ENCODE measurements at regions not wholly inside any gene's neighbourhood (a gene's known extent, or its start where the extent isn't known, plus 50 kb on each side); places are given as distances from the start of the nearest gene placed in this dataset.

DNA sequence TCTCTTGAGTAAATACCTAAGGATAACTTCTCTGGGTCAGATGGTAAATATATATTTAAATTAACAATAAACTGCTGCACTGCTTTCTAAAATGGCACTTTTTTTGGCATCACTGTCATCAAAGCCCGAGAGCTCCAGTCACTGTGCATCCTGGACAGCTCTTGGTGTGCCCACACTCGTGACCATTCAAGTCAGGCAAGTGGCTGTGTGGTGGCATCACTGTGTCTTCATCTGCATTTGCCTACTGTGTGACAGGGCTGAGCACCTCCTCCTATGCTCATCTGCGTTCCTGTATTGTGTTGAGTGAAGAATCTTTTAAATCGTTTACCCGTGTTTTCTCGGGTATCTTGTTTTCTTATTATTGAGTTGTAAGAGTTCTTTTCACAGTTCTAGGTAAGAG, 568.1 kb upstream of the SALL3 start:
- Histone ChIP-seq H3K4me3 (ENCODE audit: insufficient read length, low read depth) (no peak overlapping the region), H3K27me3 (ENCODE audit: insufficient read depth, insufficient read length) (no peaks in the 10 kb centered on the region), H3K4me1 (ENCODE audit: insufficient read depth, insufficient read length) (no peaks in the 10 kb centered on the region), H3K9me3 (ENCODE audit: insufficient read depth, low read length) (no peaks in the 10 kb centered on the region), H3K36me3 (ENCODE audit: insufficient read depth, insufficient read length, low read length) (no peaks in the 10 kb centered on the region), H3K9ac (ENCODE audit: insufficient read length, low read depth) (no peak overlapping the region)
- no peak for TF ChIP-seq SUZ12 (IDR thresholded peaks at IDR 0.05; ENCODE audit: extremely low read depth, insufficient read depth, insufficient read length)
- TF ChIP-seq YY1 (IDR thresholded peaks at IDR 0.05; ENCODE audit: insufficient read depth, insufficient read length): no peak
- TF ChIP-seq ZNF274 (IDR thresholded peaks at IDR 0.05; ENCODE audit: low read depth, low read length): no peak
- no peak for DNase-seq (ENCODE audit: low read depth, low spot score)

DNA sequence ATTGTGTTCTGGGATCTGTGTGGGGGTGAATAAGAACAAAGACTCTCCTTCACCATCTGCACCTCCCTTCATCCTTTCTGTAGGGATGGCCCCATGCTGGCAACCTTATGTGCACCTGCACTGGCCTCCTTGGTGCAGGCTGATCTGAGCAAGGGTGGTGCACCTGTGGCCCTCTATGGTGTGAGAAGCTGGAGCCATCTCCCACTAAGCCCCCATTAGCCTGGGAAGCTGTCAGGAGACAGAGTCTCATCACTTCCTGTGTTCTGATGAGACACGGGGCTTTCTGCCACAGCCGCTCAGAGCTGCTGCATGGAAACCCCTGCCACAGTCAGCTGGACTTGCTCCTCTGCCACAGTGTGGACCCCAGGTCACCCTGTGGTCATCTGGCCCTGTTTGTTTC, 565.3 kb upstream of the SALL3 start:
- Histone ChIP-seq H3K9me3 (ENCODE audit: insufficient read depth, low read length) (no peaks in the 10 kb centered on the region), H3K4me1 (ENCODE audit: insufficient read depth, insufficient read length) (no peaks in the 10 kb centered on the region), H3K27me3 (ENCODE audit: insufficient read depth, insufficient read length) (no peaks in the 10 kb centered on the region), H3K9ac (ENCODE audit: insufficient read length, low read depth) (no peak overlapping the region), H3K36me3 (ENCODE audit: insufficient read depth, insufficient read length, low read length) (no peaks in the 10 kb centered on the region), H3K4me3 (ENCODE audit: insufficient read length, low read depth) (no peak overlapping the region)
- DNase-seq (ENCODE audit: low read depth, low spot score): no peak
- no peak for TF ChIP-seq YY1 (IDR thresholded peaks at IDR 0.05; ENCODE audit: insufficient read depth, insufficient read length)
- no peak for TF ChIP-seq ZNF274 (IDR thresholded peaks at IDR 0.05; ENCODE audit: low read depth, low read length)
- no peak for TF ChIP-seq SUZ12 (IDR thresholded peaks at IDR 0.05; ENCODE audit: extremely low read depth, insufficient read depth, insufficient read length)

DNA sequence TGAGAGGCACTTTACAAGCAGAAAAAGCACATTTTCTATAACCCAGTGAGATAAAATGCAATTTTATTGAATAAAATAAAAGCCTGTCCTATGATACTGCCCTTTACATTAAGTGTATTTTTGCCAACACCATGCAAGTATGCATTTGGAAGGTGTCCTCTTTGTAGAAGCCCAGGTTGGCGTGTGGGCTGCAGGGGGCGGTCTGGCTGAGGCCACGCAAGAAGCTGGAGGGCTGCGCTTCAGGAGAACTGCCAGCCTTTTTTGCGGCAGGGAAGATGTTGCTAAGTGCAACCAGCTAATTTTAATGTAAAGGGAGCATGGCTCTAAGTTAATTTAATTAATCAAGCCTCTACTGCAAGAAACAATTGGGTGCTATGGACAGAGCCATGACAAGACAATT, 562.8 kb upstream of the SALL3 start:
- H3K4me3 ChIP-seq (ENCODE audit: insufficient read length, low read depth): no peak overlapping the region
- H3K36me3 ChIP-seq (ENCODE audit: insufficient read depth, insufficient read length, low read length): no peaks in the 10 kb centered on the region
- no peaks in the 10 kb centered on the region for H3K9me3 ChIP-seq (ENCODE audit: insufficient read depth, low read length)
- TF ChIP-seq SUZ12 (IDR thresholded peaks at IDR 0.05; ENCODE audit: extremely low read depth, insufficient read depth, insufficient read length) (no peak), ZNF274 (IDR thresholded peaks at IDR 0.05; ENCODE audit: low read depth, low read length) (no peak), YY1 (IDR thresholded peaks at IDR 0.05; ENCODE audit: insufficient read depth, insufficient read length) (no peak)
- no peak for DNase-seq (ENCODE audit: low read depth, low spot score)
- H3K4me1 ChIP-seq (ENCODE audit: insufficient read depth, insufficient read length): no peaks in the 10 kb centered on the region
- no peak overlapping the region for H3K9ac ChIP-seq (ENCODE audit: insufficient read length, low read depth)
- no peaks in the 10 kb centered on the region for H3K27me3 ChIP-seq (ENCODE audit: insufficient read depth, insufficient read length)

DNA sequence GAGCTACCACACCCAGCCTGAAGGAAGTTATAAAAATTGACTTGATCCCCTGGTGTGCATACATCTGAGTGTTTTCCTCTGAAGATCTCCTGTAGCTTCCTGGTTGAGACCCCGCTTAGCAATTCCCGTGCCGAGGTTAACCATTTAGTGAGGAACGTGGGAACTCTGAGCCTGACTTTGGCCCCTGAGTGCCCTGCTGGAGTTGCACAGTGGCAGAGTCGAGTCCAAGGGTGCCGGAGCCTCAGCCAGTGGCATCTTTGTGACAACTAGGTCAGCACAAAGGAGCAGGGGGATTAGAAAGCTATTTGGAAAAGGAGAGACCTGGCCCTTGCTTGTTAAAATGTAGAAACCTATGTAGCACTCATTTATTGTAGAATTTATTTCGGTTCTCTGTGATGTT, 561.2 kb upstream of the SALL3 start:
- Histone ChIP-seq H3K4me1 (ENCODE audit: insufficient read depth, insufficient read length) (no peaks in the 10 kb centered on the region), H3K36me3 (ENCODE audit: insufficient read depth, insufficient read length, low read length) (no peaks in the 10 kb centered on the region), H3K9me3 (ENCODE audit: insufficient read depth, low read length) (no peaks in the 10 kb centered on the region), H3K4me3 (ENCODE audit: insufficient read length, low read depth) (no peak overlapping the region), H3K27me3 (ENCODE audit: insufficient read depth, insufficient read length) (no peaks in the 10 kb centered on the region), H3K9ac (ENCODE audit: insufficient read length, low read depth) (no peak overlapping the region)
- no peak for DNase-seq (ENCODE audit: low read depth, low spot score)
- TF ChIP-seq ZNF274 (IDR thresholded peaks at IDR 0.05; ENCODE audit: low read depth, low read length) (no peak), YY1 (IDR thresholded peaks at IDR 0.05; ENCODE audit: insufficient read depth, insufficient read length) (no peak), SUZ12 (IDR thresholded peaks at IDR 0.05; ENCODE audit: extremely low read depth, insufficient read depth, insufficient read length) (no peak)

DNA sequence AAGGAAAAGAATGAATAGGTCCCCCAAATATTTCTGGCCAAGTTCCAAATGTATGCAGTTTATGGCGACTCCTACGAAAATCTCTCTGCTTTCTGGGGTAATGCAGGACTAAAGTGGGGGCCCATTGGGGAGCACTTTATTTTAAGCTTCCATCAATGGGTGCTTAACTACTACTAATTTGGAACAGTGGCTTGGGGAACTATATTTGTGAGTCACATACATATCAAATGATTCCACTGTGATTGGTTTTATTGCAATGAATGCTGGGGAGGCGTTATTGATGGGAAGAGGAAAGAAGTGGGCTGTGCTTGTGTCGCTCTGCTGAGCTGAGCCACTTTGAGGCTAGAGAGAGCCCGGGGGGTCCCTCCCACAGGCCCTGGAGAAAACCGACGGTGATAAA, 560.4 kb upstream of the SALL3 start:
- TF ChIP-seq YY1 (IDR thresholded peaks at IDR 0.05; ENCODE audit: insufficient read depth, insufficient read length) (no peak), SUZ12 (IDR thresholded peaks at IDR 0.05; ENCODE audit: extremely low read depth, insufficient read depth, insufficient read length) (no peak), ZNF274 (IDR thresholded peaks at IDR 0.05; ENCODE audit: low read depth, low read length) (no peak)
- Histone ChIP-seq H3K4me3 (ENCODE audit: insufficient read length, low read depth) (no peak overlapping the region), H3K4me1 (ENCODE audit: insufficient read depth, insufficient read length) (no peaks in the 10 kb centered on the region), H3K27me3 (ENCODE audit: insufficient read depth, insufficient read length) (no peaks in the 10 kb centered on the region), H3K9me3 (ENCODE audit: insufficient read depth, low read length) (no peaks in the 10 kb centered on the region), H3K36me3 (ENCODE audit: insufficient read depth, insufficient read length, low read length) (no peaks in the 10 kb centered on the region), H3K9ac (ENCODE audit: insufficient read length, low read depth) (no peak overlapping the region)
- DNase-seq (ENCODE audit: low read depth, low spot score): no peak

DNA sequence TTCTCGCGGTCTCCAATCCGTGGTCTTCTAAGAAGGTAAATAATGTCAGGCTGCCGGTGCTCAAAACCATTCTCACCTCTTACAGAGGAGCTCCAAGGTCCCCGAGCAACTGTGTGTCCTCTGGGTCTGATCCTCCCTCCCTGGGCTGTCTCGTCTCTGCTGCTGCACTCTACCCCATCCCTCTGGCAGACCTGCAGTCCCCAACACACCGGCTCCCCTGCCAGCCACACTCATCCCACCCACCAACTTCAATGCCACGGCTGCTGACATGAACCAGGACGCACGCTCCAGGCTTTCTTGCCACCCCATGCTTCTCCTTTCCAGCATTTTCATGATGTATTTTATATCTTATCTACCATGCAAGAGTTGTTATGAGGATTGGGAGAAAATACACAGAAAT, 559.5 kb upstream of the SALL3 start:
- no peak for TF ChIP-seq YY1 (IDR thresholded peaks at IDR 0.05; ENCODE audit: insufficient read depth, insufficient read length)
- TF ChIP-seq SUZ12 (IDR thresholded peaks at IDR 0.05; ENCODE audit: extremely low read depth, insufficient read depth, insufficient read length): no peak
- no peak for TF ChIP-seq ZNF274 (IDR thresholded peaks at IDR 0.05; ENCODE audit: low read depth, low read length)
- no peak for DNase-seq (ENCODE audit: low read depth, low spot score)
- no peaks in the 10 kb centered on the region for H3K27me3 ChIP-seq (ENCODE audit: insufficient read depth, insufficient read length)
- H3K4me1 ChIP-seq (ENCODE audit: insufficient read depth, insufficient read length): no peaks in the 10 kb centered on the region
- no peak overlapping the region for H3K9ac ChIP-seq (ENCODE audit: insufficient read length, low read depth)
- no peak overlapping the region for H3K4me3 ChIP-seq (ENCODE audit: insufficient read length, low read depth)
- H3K9me3 ChIP-seq (ENCODE audit: insufficient read depth, low read length): no peaks in the 10 kb centered on the region
- no peaks in the 10 kb centered on the region for H3K36me3 ChIP-seq (ENCODE audit: insufficient read depth, insufficient read length, low read length)

DNA sequence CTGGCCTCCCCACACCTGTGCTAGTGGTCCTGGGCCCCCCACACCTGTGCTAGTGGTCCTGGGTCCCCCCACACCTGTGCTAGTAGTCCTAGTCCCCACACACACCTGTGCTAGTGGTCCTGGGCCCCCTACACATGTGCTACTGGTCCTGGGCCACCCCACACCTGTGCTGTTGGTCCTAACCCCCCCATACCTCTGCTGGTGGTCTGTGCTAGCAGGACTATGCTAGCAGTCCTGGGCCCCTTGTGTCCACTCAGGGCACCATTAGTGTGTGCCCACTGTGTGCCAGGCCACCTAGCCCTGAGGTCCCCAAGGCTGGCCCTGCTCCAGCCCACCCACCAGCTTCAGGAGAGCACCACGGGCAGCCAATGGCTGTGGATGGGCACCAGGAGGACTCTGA, 558.2 kb upstream of the SALL3 start:
- H3K9ac ChIP-seq (ENCODE audit: insufficient read length, low read depth): no peak overlapping the region
- H3K9me3 ChIP-seq (ENCODE audit: insufficient read depth, low read length): no peaks in the 10 kb centered on the region
- H3K36me3 ChIP-seq (ENCODE audit: insufficient read depth, insufficient read length, low read length): no peaks in the 10 kb centered on the region
- no peaks in the 10 kb centered on the region for H3K27me3 ChIP-seq (ENCODE audit: insufficient read depth, insufficient read length)
- TF ChIP-seq SUZ12 (IDR thresholded peaks at IDR 0.05; ENCODE audit: extremely low read depth, insufficient read depth, insufficient read length) (no peak), YY1 (IDR thresholded peaks at IDR 0.05; ENCODE audit: insufficient read depth, insufficient read length) (no peak), ZNF274 (IDR thresholded peaks at IDR 0.05; ENCODE audit: low read depth, low read length) (no peak)
- DNase-seq (ENCODE audit: low read depth, low spot score): no peak
- H3K4me1 ChIP-seq (ENCODE audit: insufficient read depth, insufficient read length): no peaks in the 10 kb centered on the region
- no peak overlapping the region for H3K4me3 ChIP-seq (ENCODE audit: insufficient read length, low read depth)

DNA sequence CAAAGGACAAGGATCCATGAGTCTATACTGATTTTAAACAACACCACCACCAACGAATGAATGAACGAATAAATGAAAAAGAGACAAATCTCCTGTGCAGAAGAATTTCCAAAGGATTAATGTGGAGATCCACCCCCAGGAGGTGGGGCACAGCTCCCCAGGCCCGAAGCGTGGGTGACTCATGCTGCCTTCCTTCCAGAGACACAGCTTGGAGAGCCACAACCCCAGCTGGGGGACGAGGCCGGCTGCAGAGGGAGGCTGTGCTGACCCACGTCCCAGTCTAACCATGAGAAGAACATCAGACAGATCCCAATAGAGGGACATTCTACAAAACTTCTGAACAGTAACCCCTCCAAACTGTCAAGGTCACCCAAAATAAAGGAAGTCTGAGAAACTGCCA, 557.3 kb upstream of the SALL3 start:
- Histone ChIP-seq H3K4me3 (ENCODE audit: insufficient read length, low read depth) (no peak overlapping the region), H3K36me3 (ENCODE audit: insufficient read depth, insufficient read length, low read length) (no peaks in the 10 kb centered on the region), H3K9ac (ENCODE audit: insufficient read length, low read depth) (no peak overlapping the region), H3K27me3 (ENCODE audit: insufficient read depth, insufficient read length) (no peaks in the 10 kb centered on the region), H3K4me1 (ENCODE audit: insufficient read depth, insufficient read length) (no peaks in the 10 kb centered on the region), H3K9me3 (ENCODE audit: insufficient read depth, low read length) (no peaks in the 10 kb centered on the region)
- no peak for DNase-seq (ENCODE audit: low read depth, low spot score)
- TF ChIP-seq ZNF274 (IDR thresholded peaks at IDR 0.05; ENCODE audit: low read depth, low read length) (no peak), YY1 (IDR thresholded peaks at IDR 0.05; ENCODE audit: insufficient read depth, insufficient read length) (no peak), SUZ12 (IDR thresholded peaks at IDR 0.05; ENCODE audit: extremely low read depth, insufficient read depth, insufficient read length) (no peak)
